Osteocyte (in vitro differentiated cells): ENCODE measurements at regions not wholly inside any gene's neighbourhood (a gene's known extent, or its start where the extent isn't known, plus 50 kb on each side); places are given as distances from the start of the nearest gene placed in this dataset.

Experiments used
- DNase-seq: peaks from one replicate; pipeline ENCODE4 v3.0.0; 2021; ENCODE audit warnings: mixed read lengths; ENCODE audit not compliant: unreplicated experiment; ENCODE audit errors: extremely low spot score
- H3K27ac Mint-ChIP-seq: one replicate; pipeline ENCODE4 v1.8.0; 2021; ENCODE audit warnings: mild to moderate bottlenecking, mixed read lengths; ENCODE audit not compliant: unreplicated experiment
- H3K27me3 Mint-ChIP-seq: one replicate; pipeline ENCODE4 v1.8.0; 2021; ENCODE audit warnings: mixed read lengths; ENCODE audit not compliant: unreplicated experiment
- H3K36me3 Mint-ChIP-seq: one replicate; pipeline ENCODE4 v1.8.0; 2021; ENCODE audit warnings: mixed read lengths; ENCODE audit not compliant: unreplicated experiment
- H3K4me1 Mint-ChIP-seq: one replicate; pipeline ENCODE4 v1.8.0; 2021; ENCODE audit warnings: mixed read lengths; ENCODE audit not compliant: unreplicated experiment
- H3K4me3 Mint-ChIP-seq: one replicate; pipeline ENCODE4 v1.8.0; 2021; ENCODE audit warnings: mild to moderate bottlenecking, moderate library complexity, mixed read lengths; ENCODE audit not compliant: unreplicated experiment
- H3K9me3 Mint-ChIP-seq: one replicate; pipeline ENCODE4 v1.8.0; 2021; ENCODE audit warnings: mixed read lengths; ENCODE audit not compliant: unreplicated experiment
- CTCF ChIP-seq: fragments of 200-600 bp; sonication (generic); IDR thresholded peaks from 2 replicates; pipeline ENCODE4 v1.5.0; 2021; ENCODE audit warnings: antibody characterized with exemption, mild to moderate bottlenecking, moderate library complexity

- H3K27ac Mint-ChIP-seq = no peak overlapping the region
- H3K9me3 Mint-ChIP-seq = no peaks in the 10 kb centered on the region
- no peak overlapping the region for H3K4me3 Mint-ChIP-seq
- no peak for TF ChIP-seq CTCF
- no peaks in the 10 kb centered on the region for H3K36me3 Mint-ChIP-seq
- no peaks in the 10 kb centered on the region for H3K27me3 Mint-ChIP-seq
- H3K4me1 Mint-ChIP-seq = peaks cover 1% of the 10 kb centered on the region
- no peak for DNase-seq
Measured at GRCh38 chr1:56227401-56227800, 352.0 kb downstream of the PLPP3 start.

- DNase-seq = no peak
- no peaks in the 10 kb centered on the region for H3K27me3 Mint-ChIP-seq
- H3K9me3 Mint-ChIP-seq = peaks cover 3% of the 10 kb centered on the region
- no peak overlapping the region for H3K27ac Mint-ChIP-seq
- peaks cover 1% of the 10 kb centered on the region for H3K4me1 Mint-ChIP-seq
- no peak overlapping the region for H3K4me3 Mint-ChIP-seq
- H3K36me3 Mint-ChIP-seq = peaks cover 3% of the 10 kb centered on the region
- no peak for TF ChIP-seq CTCF
Measured at GRCh38 chr1:56225964-56226815, 353.2 kb downstream of the PLPP3 start.

- H3K36me3 Mint-ChIP-seq = peaks cover 3% of the 10 kb centered on the region
- H3K27ac Mint-ChIP-seq = no peak overlapping the region
- no peak for DNase-seq
- no peak for TF ChIP-seq CTCF
- H3K27me3 Mint-ChIP-seq = no peaks in the 10 kb centered on the region
- peaks cover 3% of the 10 kb centered on the region for H3K9me3 Mint-ChIP-seq
- H3K4me1 Mint-ChIP-seq = peaks cover under 1% of the 10 kb centered on the region
- H3K4me3 Mint-ChIP-seq = no peak overlapping the region
Measured at GRCh38 chr1:56223968-56224367, 355.4 kb downstream of the PLPP3 start.

- Mint-ChIP-seq H3K27ac (no peak overlapping the region), H3K27me3 (no peaks in the 10 kb centered on the region), H3K4me1 (no peaks in the 10 kb centered on the region), H3K4me3 (no peak overlapping the region), H3K36me3 (peaks cover 3% of the 10 kb centered on the region), H3K9me3 (peaks cover 3% of the 10 kb centered on the region)
- DNase-seq = no peak
- TF ChIP-seq CTCF = no peak
Measured at GRCh38 chr1:56222914-56223540, 356.3 kb downstream of the PLPP3 start.

GRCh38 chr1:56220021-56220420 is 359.3 kb downstream of the PLPP3 start:
- Mint-ChIP-seq H3K27ac (no peak overlapping the region), H3K4me3 (no peak overlapping the region), H3K9me3 (peaks cover 3% of the 10 kb centered on the region), H3K36me3 (peaks cover 3% of the 10 kb centered on the region), H3K4me1 (peaks cover 6% of the 10 kb centered on the region), H3K27me3 (no peaks in the 10 kb centered on the region)
- no peak for DNase-seq
- no peak for TF ChIP-seq CTCF
